ENCODE measurements at regions not wholly inside any gene's neighbourhood (a gene's known extent, or its start where the extent isn't known, plus 50 kb on each side); places are given as distances from the start of the nearest gene placed in this dataset.
"Not testable (repeated sequence)": the region's sequence is repeated elsewhere in the genome, so short reads cannot be mapped to it uniquely, and the experiment has no call there.

DNA sequence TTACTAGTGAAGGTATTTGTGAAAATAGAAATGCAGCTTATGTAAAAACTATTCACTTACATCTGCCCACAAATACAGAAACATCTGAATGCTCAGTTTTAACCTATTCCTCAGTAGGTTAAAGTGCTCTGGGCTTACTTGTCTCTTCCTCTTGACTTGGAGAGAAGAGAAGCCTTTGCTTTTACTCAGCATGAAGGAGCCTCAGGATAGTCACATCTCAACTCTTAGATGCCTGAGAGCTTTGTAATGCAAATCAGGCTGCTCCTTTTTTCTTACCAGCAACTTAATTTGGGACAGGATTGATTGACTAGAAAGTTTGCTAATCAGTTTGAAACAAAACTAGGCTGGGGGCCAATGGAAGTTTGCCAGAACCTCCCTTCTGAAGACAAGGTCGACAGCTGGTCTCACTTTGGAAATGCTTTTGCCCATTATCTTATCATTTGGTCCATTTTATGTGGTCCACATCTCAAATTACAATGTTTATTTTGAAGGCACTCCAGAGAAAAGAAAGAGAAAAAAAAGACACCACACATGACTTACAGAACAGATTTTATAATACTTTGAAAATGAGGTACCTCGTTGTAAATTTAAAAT lies 274.9 kb upstream of the FRG1 start:
- not testable (repeated sequence) for DNase-seq

DNA sequence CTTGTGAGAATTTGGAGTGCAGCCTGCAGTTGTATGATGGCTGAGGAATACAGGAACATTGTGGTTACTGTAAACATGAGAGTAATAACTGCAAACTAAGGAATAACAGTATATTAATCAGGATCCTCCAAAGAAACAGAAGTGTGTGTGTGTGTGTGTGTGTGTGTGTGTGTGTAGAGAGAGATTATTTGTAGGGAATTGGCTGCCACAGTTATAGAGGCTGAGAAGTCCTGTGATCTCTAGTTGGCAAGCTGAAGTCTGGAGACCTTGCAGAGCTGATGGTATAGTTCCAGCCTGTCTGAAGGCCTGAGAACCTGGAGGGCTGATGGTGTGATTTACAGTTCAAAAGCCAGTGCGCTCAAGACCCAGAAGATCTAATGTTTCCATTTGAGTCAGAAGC lies 273.3 kb upstream of the FRG1 start:
- not testable (repeated sequence) for DNase-seq

DNA sequence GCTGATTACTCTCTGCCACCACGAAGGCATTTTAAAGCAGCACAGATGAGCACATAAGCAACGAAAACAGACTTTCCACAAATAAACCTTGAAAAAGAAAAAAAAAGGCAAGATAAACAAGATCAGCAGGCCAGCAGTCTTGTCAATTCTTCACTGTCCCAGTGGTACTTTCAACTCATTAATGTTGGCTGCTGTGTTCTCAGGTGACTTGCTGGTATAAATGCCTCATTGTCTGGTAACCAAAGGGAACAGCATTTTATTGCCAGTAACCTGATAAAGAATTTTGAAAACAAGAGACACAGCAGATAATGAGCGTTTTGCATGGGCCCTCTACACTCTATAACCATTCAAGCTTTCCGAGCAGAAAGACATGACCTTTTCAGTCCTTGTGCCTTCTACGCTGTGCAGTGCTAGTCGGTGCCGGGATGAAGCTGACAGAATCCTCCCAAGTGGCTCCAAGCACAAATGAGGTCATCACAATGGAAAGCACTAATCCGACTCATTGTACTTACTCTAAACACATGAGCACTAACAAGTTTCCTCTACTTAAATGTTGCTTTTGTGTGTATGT lies 242.9 kb upstream of the FRG1 start:
- DNase-seq = not testable (repeated sequence)

DNA sequence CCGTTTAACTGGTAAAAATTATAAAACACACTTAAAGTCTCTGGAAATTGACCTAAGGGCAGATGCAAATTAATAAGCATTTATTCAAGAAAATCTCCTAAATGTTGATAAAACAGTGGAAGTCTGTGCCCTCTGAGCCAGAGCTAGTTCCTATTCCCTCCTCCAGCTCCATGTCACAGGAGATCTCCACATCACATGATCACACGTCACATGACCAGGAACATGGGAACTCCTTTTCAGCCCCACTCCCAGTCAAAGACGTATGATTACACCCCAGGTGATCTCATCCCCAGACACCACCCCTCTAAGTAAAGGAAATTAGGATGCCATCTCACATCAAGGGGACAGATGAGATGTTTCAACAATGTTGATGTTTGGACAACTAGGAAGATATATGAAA lies 237.7 kb upstream of the FRG1 start:
- not testable (repeated sequence) for DNase-seq

DNA sequence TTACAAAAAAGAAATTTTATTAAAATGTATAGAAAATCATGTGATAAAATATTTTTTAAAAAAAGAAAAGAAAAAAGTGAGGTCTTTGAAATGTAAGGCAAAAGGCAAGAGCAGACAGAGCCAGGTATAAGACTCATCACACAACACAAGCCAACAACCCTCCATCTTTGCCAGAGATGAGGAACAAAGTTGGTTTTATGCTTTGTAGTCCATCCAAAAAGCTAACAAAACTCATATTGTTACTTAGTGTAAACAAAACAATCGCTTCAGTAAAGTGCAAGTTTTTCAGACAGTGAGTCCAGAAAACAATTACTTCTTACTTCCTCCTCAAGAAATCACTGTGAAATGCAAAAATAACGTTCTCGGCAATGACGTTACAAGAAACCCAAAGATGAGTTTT lies 233.9 kb upstream of the FRG1 start:
- not testable (repeated sequence) for DNase-seq

DNA sequence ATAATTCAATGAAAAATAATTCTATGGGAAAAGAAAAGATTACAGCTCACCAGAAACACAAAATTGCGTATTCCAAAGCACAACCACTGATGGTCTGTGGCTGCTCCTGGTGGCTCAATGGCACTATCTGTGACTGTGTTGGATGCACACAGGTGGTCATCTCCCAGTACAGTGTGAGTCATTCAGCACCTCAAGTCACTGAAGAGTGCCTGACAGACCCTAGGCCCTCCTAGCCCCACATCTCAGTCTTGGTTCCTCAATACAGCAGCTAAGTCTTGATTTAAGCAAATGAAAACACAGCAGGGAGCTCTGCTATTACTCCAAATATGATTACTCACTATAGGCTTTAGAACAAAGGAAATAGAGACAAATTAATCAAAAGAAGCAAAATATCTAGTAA lies 233.4 kb upstream of the FRG1 start:
- not testable (repeated sequence) for DNase-seq

DNA sequence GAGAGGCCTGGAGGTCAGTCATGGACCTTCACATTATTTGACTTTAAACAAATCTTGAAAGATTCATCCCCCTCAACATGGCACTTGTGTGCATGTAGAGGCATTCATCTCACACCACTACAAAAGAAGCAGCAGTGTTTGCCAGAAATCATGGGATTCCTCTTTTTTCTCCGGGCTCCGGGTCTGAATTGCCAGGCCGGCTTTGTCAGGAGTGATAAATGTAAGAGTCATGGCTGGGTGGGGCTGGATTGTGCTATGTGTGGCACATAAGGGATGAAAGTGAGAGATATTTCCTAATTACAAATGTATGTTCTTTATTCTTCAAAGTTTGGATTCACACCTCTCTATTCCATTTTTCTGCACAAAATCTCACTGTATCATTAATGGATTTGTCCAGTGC lies 228.7 kb upstream of the FRG1 start:
- not testable (repeated sequence) for DNase-seq

DNA sequence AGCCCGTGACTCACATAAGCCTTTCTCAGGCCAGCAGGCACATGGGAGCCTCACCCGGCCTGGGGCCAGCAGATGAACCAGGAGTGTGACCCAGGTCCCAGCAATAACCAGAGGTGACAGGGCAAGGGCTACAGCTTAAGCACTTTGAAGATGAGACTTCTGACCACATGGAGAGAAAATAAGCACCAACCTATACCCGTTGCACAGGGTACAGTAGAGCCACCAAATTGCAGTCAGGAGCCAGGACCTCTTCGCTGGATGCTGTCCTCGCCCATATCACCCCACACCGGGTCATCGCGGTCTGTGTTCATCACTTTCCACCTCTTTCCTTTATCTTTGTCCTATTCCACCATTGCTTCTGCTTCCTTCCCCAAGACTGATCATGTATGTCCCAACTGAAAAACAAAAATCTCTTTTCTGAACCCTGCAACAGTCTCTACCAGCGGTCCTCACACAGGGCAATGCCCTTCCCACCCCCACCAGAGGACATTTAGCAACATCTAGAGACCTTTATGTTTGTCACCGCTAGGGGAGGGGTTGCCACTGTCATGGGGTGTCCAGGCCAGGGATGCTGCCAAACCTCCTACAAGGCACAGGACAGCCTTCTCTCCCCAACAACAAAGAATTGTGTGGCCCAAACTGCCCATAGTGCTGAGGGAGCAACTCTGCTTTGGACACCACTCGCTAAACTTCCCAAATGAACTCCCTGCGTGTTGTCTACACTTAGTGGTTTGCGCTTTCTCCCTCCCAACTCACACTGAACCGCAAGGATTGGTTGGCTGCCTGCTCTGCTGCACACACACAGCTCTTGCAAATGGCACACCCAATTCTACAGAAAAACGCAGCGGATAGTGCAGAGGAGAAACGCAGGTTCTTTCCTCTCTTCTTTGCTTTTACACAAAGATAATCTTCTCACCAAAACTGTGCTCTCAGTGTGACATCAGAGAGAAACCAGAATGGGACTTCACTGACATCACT lies 219.4 kb upstream of the FRG1 start:
- DNase-seq = not testable (repeated sequence)

DNA sequence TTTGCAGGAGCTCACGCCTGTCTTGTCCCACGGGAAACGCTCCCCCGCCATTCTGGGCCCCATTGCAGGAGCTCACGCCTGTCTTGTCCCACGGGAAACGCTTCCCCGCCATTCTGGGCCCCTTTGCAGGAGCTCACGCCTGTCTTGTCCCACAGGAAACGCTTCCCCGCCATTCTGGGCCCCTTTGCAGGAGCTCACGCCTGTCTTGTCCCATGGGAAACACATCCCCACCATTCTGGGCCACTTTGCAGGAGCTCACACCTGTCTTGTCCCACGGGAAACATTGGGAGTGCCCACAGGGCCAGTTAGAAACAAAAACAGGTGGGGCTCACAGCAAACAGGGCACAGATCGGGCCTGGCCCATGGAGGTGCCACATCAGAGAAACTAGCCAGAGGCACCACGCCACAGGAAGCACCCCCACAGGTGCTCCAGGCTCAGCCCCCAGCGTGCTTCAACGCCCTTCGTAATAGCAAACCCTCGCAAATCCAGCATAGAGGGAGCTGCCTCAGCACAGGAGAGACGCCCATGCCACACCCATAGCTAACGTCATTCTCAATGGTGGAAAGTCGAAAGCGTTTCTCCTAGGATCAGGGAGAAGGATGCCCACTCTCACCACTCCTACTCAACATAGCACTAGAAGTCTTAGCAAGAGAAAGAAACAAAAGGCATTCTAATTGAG lies 218.2 kb upstream of the FRG1 start:
- not testable (repeated sequence) for DNase-seq

DNA sequence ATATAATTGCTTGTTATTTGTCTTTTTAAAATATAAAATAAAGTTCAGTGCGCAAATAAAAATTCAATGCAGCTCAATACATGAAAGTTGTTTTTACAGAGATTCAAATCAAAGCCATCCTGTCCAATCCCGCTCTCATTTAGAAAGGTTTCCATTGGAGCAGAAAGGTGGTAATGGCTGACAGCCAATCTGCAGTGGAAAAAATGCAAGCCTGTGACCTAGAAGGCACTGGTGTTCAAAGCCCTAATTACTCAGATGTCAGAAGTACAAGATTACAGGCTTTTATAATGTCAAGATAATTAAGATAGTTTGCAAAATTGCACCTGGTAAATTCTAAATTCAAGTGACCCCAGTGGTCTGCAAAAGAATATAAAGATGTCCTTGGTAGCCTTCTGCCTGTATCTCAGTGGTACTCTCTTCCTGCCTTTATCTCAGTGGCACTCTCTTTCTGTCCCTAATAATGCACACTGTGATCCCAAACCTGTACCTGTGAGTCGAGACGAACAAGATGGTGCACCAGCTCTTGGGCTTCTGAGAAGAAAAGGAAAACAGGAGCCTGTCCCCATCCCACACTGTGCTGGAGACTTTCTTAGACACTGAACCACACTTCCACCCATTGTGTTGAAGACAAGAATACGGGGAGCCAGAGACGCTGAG lies 212.6 kb upstream of the FRG1 start:
- not testable (repeated sequence) for DNase-seq

DNA sequence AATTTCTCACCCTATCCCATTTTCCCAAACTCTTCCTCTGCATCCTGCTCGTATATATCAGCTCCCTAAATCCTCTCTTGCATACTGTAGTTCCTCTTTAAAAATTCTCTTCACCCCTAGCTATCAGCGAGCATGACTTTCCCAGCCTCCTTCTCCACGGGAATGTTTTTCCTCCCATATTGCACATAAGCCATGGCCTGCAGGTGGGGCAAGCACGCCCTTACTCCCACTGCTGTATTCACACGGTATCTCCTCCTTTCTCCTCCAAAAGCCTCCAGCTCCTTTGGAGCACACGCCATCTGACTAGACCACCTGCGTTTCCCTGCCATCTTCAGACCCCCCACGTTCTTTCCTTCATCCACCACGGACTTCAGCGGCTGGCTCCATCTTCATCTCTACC lies 208.7 kb upstream of the FRG1 start:
- DNase-seq = not testable (repeated sequence)

DNA sequence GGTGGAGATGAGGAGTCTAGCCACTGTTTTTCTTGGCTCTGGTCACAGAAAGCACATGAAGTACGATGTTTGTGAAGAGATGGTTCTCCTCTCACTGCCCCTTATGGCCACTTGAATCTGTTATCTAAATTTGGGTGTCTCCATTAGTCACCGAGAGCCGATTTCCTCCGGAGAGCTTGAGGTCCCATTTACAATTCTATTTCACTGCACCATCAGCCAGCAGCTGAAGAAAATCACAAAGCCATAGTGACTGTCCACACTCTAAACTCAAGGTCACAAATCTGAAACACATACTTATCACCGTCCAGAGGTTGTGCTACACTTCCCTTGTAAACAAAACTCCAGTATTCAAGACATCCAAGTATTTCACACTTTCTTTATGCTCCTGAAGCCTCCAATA lies 207.2 kb upstream of the FRG1 start:
- DNase-seq = not testable (repeated sequence)

DNA sequence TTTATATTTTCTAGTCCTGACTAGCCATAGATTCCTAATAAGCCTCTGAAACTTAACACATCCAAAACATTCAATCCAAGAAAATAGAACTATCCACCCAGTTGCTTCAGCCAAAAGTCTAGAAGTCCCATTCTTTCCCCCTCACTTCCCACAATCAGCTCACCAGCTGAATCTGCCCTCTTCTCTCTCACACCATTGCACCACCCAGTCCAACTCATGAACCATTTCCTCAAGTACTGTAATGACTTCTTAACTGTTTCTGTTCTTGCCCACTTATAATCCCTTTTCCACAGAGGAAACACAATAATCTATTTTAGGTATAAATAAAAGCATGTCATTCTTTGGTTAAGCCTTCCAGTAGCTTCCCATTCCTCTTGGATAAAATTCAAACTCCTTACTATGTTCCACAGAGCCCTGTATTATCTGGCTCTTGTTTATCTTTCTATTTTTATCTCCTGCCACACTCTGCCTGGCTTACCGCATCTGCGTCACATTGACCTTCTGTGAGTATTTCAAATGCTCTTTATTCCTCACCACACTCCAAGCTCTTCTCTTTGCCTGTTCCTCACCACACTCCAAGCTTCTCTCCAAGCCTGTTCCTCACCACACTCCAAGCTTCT lies 205.9 kb upstream of the FRG1 start:
- DNase-seq = not testable (repeated sequence)

DNA sequence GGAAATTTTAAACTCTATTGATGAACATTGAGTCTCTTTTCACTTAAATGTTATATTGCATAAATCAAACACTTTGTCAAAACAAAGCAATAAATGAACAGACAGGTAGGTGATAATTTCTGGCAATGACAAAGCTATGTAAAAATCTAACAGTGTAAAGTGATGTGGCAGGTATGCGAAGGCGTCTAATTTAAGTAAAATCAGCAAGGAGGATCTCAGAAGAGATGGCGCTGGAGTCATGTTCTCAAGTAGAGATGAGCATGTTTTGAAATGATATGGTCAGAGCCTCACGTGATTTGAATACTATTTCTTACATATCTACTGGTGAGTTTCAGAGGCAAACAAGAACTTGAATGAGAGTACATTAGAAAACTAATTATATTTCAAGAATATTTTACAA lies 204.0 kb upstream of the FRG1 start:
- not testable (repeated sequence) for DNase-seq

DNA sequence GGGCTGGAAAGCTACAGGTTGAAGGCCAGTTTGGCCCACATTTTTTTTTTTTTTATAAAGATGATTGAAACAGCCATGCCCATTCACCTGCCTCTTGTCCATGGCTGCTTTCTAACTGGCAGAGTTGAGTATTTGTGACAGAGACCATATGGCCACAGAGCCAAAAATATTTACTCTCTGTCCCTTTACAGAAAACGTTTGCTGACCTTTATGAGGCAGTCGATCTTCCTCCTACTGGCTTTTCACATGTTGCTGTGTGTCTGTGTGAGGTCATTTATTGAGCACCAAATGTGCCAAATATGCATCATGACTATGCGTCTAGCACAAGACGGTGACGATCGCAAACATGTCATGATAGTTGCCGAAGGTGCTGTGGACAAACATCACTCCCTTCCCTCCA lies 200.6 kb upstream of the FRG1 start:
- not testable (repeated sequence) for DNase-seq

DNA sequence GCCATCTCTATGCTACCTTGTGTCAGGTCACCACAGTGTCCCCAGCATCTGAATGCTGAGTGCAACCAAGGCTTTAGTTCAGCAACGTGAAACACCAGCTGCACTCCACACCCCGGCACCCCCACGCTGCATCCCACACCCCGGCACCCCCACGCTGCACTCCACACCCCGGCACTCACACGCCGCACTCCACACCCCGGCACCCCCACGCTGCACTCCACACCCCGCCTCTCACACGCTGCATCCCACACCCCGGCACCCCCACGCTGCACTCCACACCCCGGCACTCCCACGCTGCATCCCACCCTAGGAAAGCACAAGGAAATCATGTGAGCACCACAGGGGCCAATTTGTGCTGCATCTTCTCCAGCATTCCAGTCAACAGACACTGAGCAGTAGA lies 199.8 kb upstream of the FRG1 start:
- no peak for DNase-seq

DNA sequence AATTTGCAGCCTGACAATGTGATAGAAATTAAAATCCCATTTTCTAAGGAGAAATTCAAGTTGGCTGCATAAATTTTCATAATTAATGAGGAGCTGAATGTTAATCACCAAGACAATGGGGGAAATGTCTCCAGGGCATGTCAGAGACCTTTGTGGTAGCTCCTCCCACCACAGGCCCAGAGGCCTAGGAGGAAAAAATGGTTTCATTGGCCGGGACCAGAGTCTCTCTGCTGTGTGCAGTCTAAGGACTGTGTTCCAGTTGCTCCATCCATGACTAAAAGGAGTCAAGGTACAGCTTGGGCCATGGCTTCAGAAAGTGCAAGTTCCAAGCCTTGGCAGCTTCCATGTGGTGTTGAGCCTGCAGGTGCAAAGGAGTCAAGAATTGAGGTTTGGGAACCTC lies 187.6 kb upstream of the FRG1 start:
- DNase-seq = not testable (repeated sequence)

DNA sequence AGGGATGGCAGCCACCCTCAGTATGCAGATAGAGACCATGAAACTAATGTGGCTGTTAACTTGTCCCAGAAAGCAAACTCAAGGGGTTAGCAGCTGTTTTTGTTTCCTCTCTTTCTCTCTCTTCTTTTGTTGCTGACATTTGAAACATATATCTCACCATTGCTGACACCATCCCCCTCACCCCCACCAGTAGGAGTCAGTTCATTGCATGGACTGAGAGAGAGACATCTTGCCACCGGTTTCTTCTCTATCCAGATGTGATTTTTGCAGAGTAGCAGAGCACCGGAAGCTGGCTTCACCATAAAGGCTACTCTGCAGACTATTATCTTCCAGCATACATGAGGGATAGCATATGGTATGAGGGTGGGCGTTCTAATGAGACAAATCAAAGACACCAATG lies 177.1 kb upstream of the FRG1 start:
- DNase-seq = no peak

DNA sequence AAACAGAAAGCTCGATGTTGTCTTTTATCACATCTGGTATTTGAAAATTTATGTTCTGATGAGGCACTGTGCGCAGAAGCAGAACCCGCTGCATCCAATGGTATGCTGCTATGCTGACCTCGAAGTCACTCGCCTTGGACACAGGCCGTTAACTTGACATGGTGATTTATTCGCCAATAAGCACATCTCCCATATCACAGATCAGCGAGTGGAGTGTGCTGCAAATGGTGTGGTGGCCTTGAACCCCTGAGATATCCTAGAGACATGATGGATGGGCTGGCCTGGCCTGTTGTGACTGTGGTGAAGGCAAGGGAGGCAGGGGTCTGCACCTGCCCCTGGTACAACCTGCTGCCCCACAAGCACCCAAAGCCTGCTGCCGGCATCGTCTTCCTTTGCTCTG lies 175.4 kb upstream of the FRG1 start:
- no peak for DNase-seq

DNA sequence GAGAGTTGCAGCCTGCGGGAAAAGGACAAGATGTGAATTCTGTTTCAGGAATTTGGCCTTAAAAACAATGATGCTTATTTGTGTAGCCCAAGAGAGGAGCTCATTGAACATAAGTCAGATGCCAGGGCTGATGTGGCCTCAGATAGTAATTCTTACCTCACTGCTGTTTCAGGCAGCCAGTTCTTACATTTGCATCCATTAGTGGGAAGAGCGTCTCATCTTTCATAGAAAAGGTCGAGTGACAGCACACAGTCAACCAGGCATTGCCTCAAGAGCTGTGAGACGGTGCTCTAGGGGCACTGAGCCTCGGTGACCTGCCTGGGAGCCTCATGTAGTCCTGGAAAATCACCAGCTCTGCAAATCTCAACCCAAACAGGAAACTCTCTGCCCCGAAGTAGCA lies 174.9 kb upstream of the FRG1 start:
- DNase-seq = no peak

DNA sequence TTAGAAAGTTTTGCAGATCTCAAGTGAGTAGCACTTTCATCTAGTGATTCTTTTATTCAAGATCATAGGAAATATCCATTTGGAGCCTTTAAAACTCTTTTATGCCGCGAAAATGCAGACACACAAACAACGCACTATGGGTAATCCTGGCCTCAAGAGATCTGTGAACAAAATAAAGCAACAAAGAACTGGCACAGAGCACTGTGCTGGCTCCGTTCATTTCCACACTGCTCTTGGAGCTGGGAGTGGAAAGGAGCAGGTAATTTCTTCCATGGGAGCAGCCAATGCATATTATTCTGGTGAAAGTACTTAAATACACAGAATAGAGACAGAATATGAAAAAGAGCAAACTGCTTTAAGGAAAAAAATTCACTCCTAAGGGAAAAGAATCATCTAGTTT lies 172.7 kb upstream of the FRG1 start:
- DNase-seq = peak; percentile 85
